SJSA1 (cell line): ENCODE measurements at regions not wholly inside any gene's neighbourhood (a gene's known extent, or its start where the extent isn't known, plus 50 kb on each side); places are given as distances from the start of the nearest gene placed in this dataset.

ENCODE experiments used
- DNase-seq, 2 experiments: peaks; one replicate each; pipeline ENCODE4 v3.0.0-alpha.2; 2015 to 2020; ENCODE audit warnings: low spot score in 2 of 2, low read depth in 1 of 2
- H3K27ac ChIP-seq: fragments of 250-450 bp; sonication (Bioruptor Pico); 2 replicates; pipeline ENCODE4 v1.5.1; 2020; ENCODE audit warnings: mild to moderate bottlenecking, moderate library complexity
- H3K27me3 ChIP-seq: fragments of 250-450 bp; sonication (Bioruptor Pico); replicated peaks from 2 replicates; pipeline ENCODE4 v1.5.1; 2020; ENCODE audit warnings: mild to moderate bottlenecking, moderate library complexity
- H3K36me3 ChIP-seq: fragments of 250-450 bp; sonication (Bioruptor Pico); 2 replicates; pipeline ENCODE4 v1.5.1; 2020; ENCODE audit warnings: mild to moderate bottlenecking
- H3K4me1 ChIP-seq: fragments of 250-450 bp; sonication (Bioruptor Pico); replicated peaks from 2 replicates; pipeline ENCODE4 v1.6.1; 2021; ENCODE audit warnings: mild to moderate bottlenecking
- H3K4me3 ChIP-seq: fragments of 250-450 bp; sonication (Bioruptor Pico); 2 replicates; pipeline ENCODE4 v1.5.1; 2020; ENCODE audit warnings: mild to moderate bottlenecking
- H3K9me3 ChIP-seq: fragments of 250-450 bp; sonication (Bioruptor Pico); replicated peaks from 2 replicates; pipeline ENCODE4 v1.5.1; 2020; ENCODE audit warnings: mild to moderate bottlenecking

- H3K4me3 ChIP-seq = no peak overlapping the region
- peak in 1 of 2 experiments; percentile 6 for DNase-seq
- no peaks in the 10 kb centered on the region for H3K27me3 ChIP-seq
- peaks cover 14% of the 10 kb centered on the region for H3K4me1 ChIP-seq
- no peaks in the 10 kb centered on the region for H3K9me3 ChIP-seq
- H3K36me3 ChIP-seq = no peaks in the 10 kb centered on the region
- no peak overlapping the region for H3K27ac ChIP-seq
Measured at GRCh38 chr12:115437061-115437567, 753.1 kb upstream of the TBX3 start.

GRCh38 chr12:115433014-115433634, 749.1 kb upstream of the TBX3 start:
- DNase-seq = no peak
- no peaks in the 10 kb centered on the region for H3K36me3 ChIP-seq
- H3K27me3 ChIP-seq = no peaks in the 10 kb centered on the region
- no peaks in the 10 kb centered on the region for H3K9me3 ChIP-seq
- H3K4me3 ChIP-seq = no peak overlapping the region
- H3K27ac ChIP-seq = no peak overlapping the region
- no peaks in the 10 kb centered on the region; the same call in 1 of the 2 replicates for H3K4me1 ChIP-seq

- H3K9me3 ChIP-seq = no peaks in the 10 kb centered on the region
- H3K27me3 ChIP-seq = no peaks in the 10 kb centered on the region
- no peak overlapping the region for H3K4me3 ChIP-seq
- H3K36me3 ChIP-seq = no peaks in the 10 kb centered on the region
- no peaks in the 10 kb centered on the region for H3K4me1 ChIP-seq
- H3K27ac ChIP-seq = no peak overlapping the region
- no peak for DNase-seq
Measured at GRCh38 chr12:115430636-115431035, 746.7 kb upstream of the TBX3 start.

GRCh38 chr12:115426732-115427131, 742.8 kb upstream of the TBX3 start:
- H3K27ac ChIP-seq = no peak overlapping the region

GRCh38 chr12:115424003-115424402, 740.0 kb upstream of the TBX3 start:
- Histone ChIP-seq H3K4me3 (no peak overlapping the region), H3K36me3 (no peaks in the 10 kb centered on the region), H3K9me3 (no peaks in the 10 kb centered on the region; the same call in 1 of the 2 replicates), H3K4me1 (peaks cover 5% of the 10 kb centered on the region; the same call in 1 of the 2 replicates), H3K27ac (no peak overlapping the region), H3K27me3 (no peaks in the 10 kb centered on the region)
- no peak for DNase-seq

More at GRCh38 chr12:115426732-115427131, 742.8 kb upstream of the TBX3 start:
- H3K27me3 ChIP-seq = no peaks in the 10 kb centered on the region
- DNase-seq = no peak
- H3K4me3 ChIP-seq = no peak overlapping the region
- no peaks in the 10 kb centered on the region for H3K9me3 ChIP-seq
- no peaks in the 10 kb centered on the region for H3K36me3 ChIP-seq
- peaks cover 5% of the 10 kb centered on the region; the same call in 1 of the 2 replicates for H3K4me1 ChIP-seq

GRCh38 chr12:115423546-115423987, 739.6 kb upstream of the TBX3 start:
- H3K27me3 ChIP-seq = no peaks in the 10 kb centered on the region
- no peak overlapping the region for H3K4me3 ChIP-seq
- DNase-seq = peak in 1 of 2 experiments; percentile 11
- H3K27ac ChIP-seq = no peak overlapping the region
- no peaks in the 10 kb centered on the region; the same call in 1 of the 2 replicates for H3K9me3 ChIP-seq
- peaks cover 5% of the 10 kb centered on the region; the same call in 1 of the 2 replicates for H3K4me1 ChIP-seq
- H3K36me3 ChIP-seq = no peaks in the 10 kb centered on the region

GRCh38 chr12:115422845-115423545, 739.0 kb upstream of the TBX3 start:
- Histone ChIP-seq H3K4me3 (no peak overlapping the region), H3K27ac (no peak overlapping the region), H3K36me3 (no peaks in the 10 kb centered on the region), H3K4me1 (peaks cover 5% of the 10 kb centered on the region; the same call in 1 of the 2 replicates), H3K9me3 (no peaks in the 10 kb centered on the region; the same call in 1 of the 2 replicates), H3K27me3 (no peaks in the 10 kb centered on the region)
- no peak for DNase-seq

- no peaks in the 10 kb centered on the region; the same call in 1 of the 2 replicates for H3K9me3 ChIP-seq
- H3K4me1 ChIP-seq = peaks cover 5% of the 10 kb centered on the region; the same call in 1 of the 2 replicates
- H3K36me3 ChIP-seq = no peaks in the 10 kb centered on the region
- no peaks in the 10 kb centered on the region for H3K27me3 ChIP-seq
- H3K4me3 ChIP-seq = no peak overlapping the region
- no peak for DNase-seq
- no peak overlapping the region for H3K27ac ChIP-seq
Measured at GRCh38 chr12:115421796-115422709, 738.1 kb upstream of the TBX3 start.

GRCh38 chr12:115421350-115421749, 737.4 kb upstream of the TBX3 start:
- Histone ChIP-seq H3K27ac (no peak overlapping the region), H3K9me3 (no peaks in the 10 kb centered on the region; the same call in 1 of the 2 replicates), H3K4me3 (no peak overlapping the region), H3K36me3 (no peaks in the 10 kb centered on the region), H3K27me3 (no peaks in the 10 kb centered on the region), H3K4me1 (peaks cover 5% of the 10 kb centered on the region; the same call in 1 of the 2 replicates)
- DNase-seq = no peak

GRCh38 chr12:115419145-115419646, 735.2 kb upstream of the TBX3 start:
- Histone ChIP-seq H3K9me3 (no peaks in the 10 kb centered on the region; the same call in 1 of the 2 replicates), H3K4me1 (peaks cover 5% of the 10 kb centered on the region; the same call in 1 of the 2 replicates), H3K36me3 (no peaks in the 10 kb centered on the region), H3K27ac (no peak overlapping the region), H3K4me3 (no peak overlapping the region), H3K27me3 (no peaks in the 10 kb centered on the region)
- no peak for DNase-seq

GRCh38 chr12:115417610-115418009, 733.6 kb upstream of the TBX3 start:
- no peak for DNase-seq
- no peaks in the 10 kb centered on the region; the same call in 1 of the 2 replicates for H3K9me3 ChIP-seq
- H3K4me3 ChIP-seq = no peak overlapping the region
- no peaks in the 10 kb centered on the region for H3K36me3 ChIP-seq
- no peaks in the 10 kb centered on the region for H3K4me1 ChIP-seq
- H3K27me3 ChIP-seq = no peaks in the 10 kb centered on the region
- H3K27ac ChIP-seq = no peak overlapping the region

GRCh38 chr12:115416869-115417268, 732.9 kb upstream of the TBX3 start:
- Histone ChIP-seq H3K4me1 (no peaks in the 10 kb centered on the region), H3K9me3 (no peaks in the 10 kb centered on the region; the same call in 1 of the 2 replicates), H3K4me3 (no peak overlapping the region), H3K36me3 (no peaks in the 10 kb centered on the region), H3K27ac (no peak overlapping the region), H3K27me3 (no peaks in the 10 kb centered on the region)
- DNase-seq = no peak

- Histone ChIP-seq H3K4me3 (no peak overlapping the region), H3K27ac (no peak overlapping the region), H3K27me3 (no peaks in the 10 kb centered on the region), H3K4me1 (no peaks in the 10 kb centered on the region), H3K9me3 (no peaks in the 10 kb centered on the region), H3K36me3 (no peaks in the 10 kb centered on the region)
- no peak for DNase-seq
Measured at GRCh38 chr12:115413626-115414025, 729.7 kb upstream of the TBX3 start.
